ENCODE measurements at regions not wholly inside any gene's neighbourhood (a gene's known extent, or its start where the extent isn't known, plus 50 kb on each side); places are given as distances from the start of the nearest gene placed in this dataset.
"Not testable (repeated sequence)": the region's sequence is repeated elsewhere in the genome, so short reads cannot be mapped to it uniquely, and the experiment has no call there.

- not testable (repeated sequence) for H3K4me1 ChIP-seq (ENCODE audit: control insufficient read depth in 4 of 4, insufficient read depth in 4 of 4, low read length in 3 of 4); DNase-seq (ENCODE audit: low spot score); H3K9ac ChIP-seq (ENCODE audit: low read depth in 1 of 2, low read length in 2 of 2); H3K27ac ChIP-seq (ENCODE audit: low read depth in 1 of 2, low read length in 2 of 2); H3K36me3 ChIP-seq (ENCODE audit: control insufficient read depth in 4 of 4, insufficient read depth in 3 of 4, low read depth in 1 of 4, low read length in 3 of 4); H3K4me3 ChIP-seq (ENCODE audit: low read depth in 1 of 3, low read length in 3 of 3); H3K27me3 ChIP-seq (ENCODE audit: control insufficient read depth in 4 of 4, insufficient read depth in 4 of 4, low read length in 3 of 4); H3K9me3 ChIP-seq (ENCODE audit: control insufficient read depth in 4 of 4, low read length in 3 of 4)
- WGBS, result 68% methylated on average over 9 of the region's 9 CpGs
Observed at GRCh38 chr14:105699706-105700105, 173.3 kb downstream of the TMEM121 start.

GRCh38 chr14:105700146-105700545 lies 173.8 kb downstream of the TMEM121 start:
- not testable (repeated sequence) for H3K4me3 ChIP-seq (ENCODE audit: low read depth in 1 of 3, low read length in 3 of 3); H3K27ac ChIP-seq (ENCODE audit: low read depth in 1 of 2, low read length in 2 of 2); H3K27me3 ChIP-seq (ENCODE audit: control insufficient read depth in 4 of 4, insufficient read depth in 4 of 4, low read length in 3 of 4); DNase-seq (ENCODE audit: low spot score); H3K9ac ChIP-seq (ENCODE audit: low read depth in 1 of 2, low read length in 2 of 2); H3K4me1 ChIP-seq (ENCODE audit: control insufficient read depth in 4 of 4, insufficient read depth in 4 of 4, low read length in 3 of 4); H3K36me3 ChIP-seq (ENCODE audit: control insufficient read depth in 4 of 4, insufficient read depth in 3 of 4, low read depth in 1 of 4, low read length in 3 of 4); H3K9me3 ChIP-seq (ENCODE audit: control insufficient read depth in 4 of 4, low read length in 3 of 4)
- 87% methylated on average over 10 of the region's 13 CpGs for WGBS

GRCh38 chr14:105700622-105701288 lies 174.4 kb downstream of the TMEM121 start:
- WGBS, result 83% methylated on average over 7 of the region's 7 CpGs
- DNase-seq (ENCODE audit: low spot score), result no peak

More at GRCh38 chr14:105700622-105701288, 174.4 kb downstream of the TMEM121 start:
- no peaks in the 10 kb centered on the region for H3K27me3 ChIP-seq (ENCODE audit: control insufficient read depth in 4 of 4, insufficient read depth in 4 of 4, low read length in 3 of 4)
- H3K4me3 ChIP-seq (ENCODE audit: low read depth in 1 of 3, low read length in 3 of 3), result no peak overlapping the region
- H3K36me3 ChIP-seq (ENCODE audit: control insufficient read depth in 4 of 4, insufficient read depth in 3 of 4, low read depth in 1 of 4, low read length in 3 of 4), result no peaks in the 10 kb centered on the region
- no peak for TF ChIP-seq FOXA1 (IDR thresholded peaks at IDR 0.05)
- no peak for TF ChIP-seq RAD21 (IDR thresholded peaks at IDR 0.05)
- no peak for TF ChIP-seq SP1 (IDR thresholded peaks at IDR 0.05)
- TF ChIP-seq REST (IDR thresholded peaks at IDR 0.05), result no peak
- no peak for TF ChIP-seq YY1 (IDR thresholded peaks at IDR 0.05)
- TF ChIP-seq ZBTB33 (IDR thresholded peaks at IDR 0.05), result no peak
- no peak for TF ChIP-seq TAF1 (conservative IDR thresholded peaks at IDR 0.05)
- TF ChIP-seq NR2F2 (IDR thresholded peaks at IDR 0.05), result no peak
- TF ChIP-seq HNF4G (IDR thresholded peaks at IDR 0.05), result no peak
- no peak for TF ChIP-seq MAX (IDR thresholded peaks at IDR 0.05)
- TF ChIP-seq RXRA (IDR thresholded peaks at IDR 0.05), result no peak
- no peaks in the 10 kb centered on the region for H3K9me3 ChIP-seq (ENCODE audit: control insufficient read depth in 4 of 4, low read length in 3 of 4)
- H3K27ac ChIP-seq (ENCODE audit: low read depth in 1 of 2, low read length in 2 of 2), result no peak overlapping the region
- no peak overlapping the region for H3K9ac ChIP-seq (ENCODE audit: low read depth in 1 of 2, low read length in 2 of 2)
- peaks cover 0 to 4% (median 0%) of the 10 kb centered on the region in 4 donors for H3K4me1 ChIP-seq (ENCODE audit: control insufficient read depth in 4 of 4, insufficient read depth in 4 of 4, low read length in 3 of 4)
